Naive thymus-derived CD4-positive, alpha-beta T cell (primary cell): ENCODE measurements at regions not wholly inside any gene's neighbourhood (a gene's known extent, or its start where the extent isn't known, plus 50 kb on each side); places are given as distances from the start of the nearest gene placed in this dataset.

Experiments used
- ATAC-seq: fragments of 150-1000 bp; cut with Tn5 transposase; 2 replicates; pipeline ENCODE4 v1.10.0; 2021; ENCODE audit warnings: mild to moderate bottlenecking, moderate library complexity
- CTCF ChIA-PET: fragments of 350-600 bp; sonication (Branson Sonifier 250); formaldehyde crosslinking; loops from one replicate; lab custom pipeline; 2021; ENCODE audit warnings: antibody characterized with exemption; lab: Charles Lee
- POLR2A ChIA-PET: fragments of 350-600 bp; sonication (Branson Sonifier 250); formaldehyde crosslinking; loops from one replicate; lab custom pipeline; 2021; ENCODE audit warnings: antibody characterized with exemption, inconsistent platforms; lab: Charles Lee
- DNase-seq, 9 donors: peaks; one replicate each; pipeline versions ENCODE4 v3.0.0 to v3.0.0-alpha.2; 2020 to 2022; ENCODE audit warnings: mixed read lengths in 1 of 9
- H3K27ac ChIP-seq: one replicate; pipeline ENCODE4 v1.7.0; 2013; ENCODE audit warnings: mild to moderate bottlenecking, low read depth, low read length, moderate library complexity
- H3K27me3 ChIP-seq, 2 donors: one replicate each; pipeline ENCODE4 v1.7.0; 2013; ENCODE audit warnings: low read length in 2 of 2, mild to moderate bottlenecking in 2 of 2, moderate library complexity in 2 of 2; ENCODE audit not compliant: control insufficient read depth in 2 of 2, insufficient read depth in 2 of 2
- H3K36me3 ChIP-seq, 3 experiments: 1 replicate in 2 of 3; 2 replicates in 1 of 3; pipeline ENCODE4 v1.7.0; 2013; ENCODE audit warnings: low read length in 3 of 3, mild to moderate bottlenecking in 3 of 3, moderate library complexity in 1 of 3; ENCODE audit not compliant: insufficient read depth in 3 of 3, control insufficient read depth in 2 of 3
- H3K4me1 ChIP-seq, 2 donors: one replicate each; pipeline ENCODE4 v1.7.0; 2013; ENCODE audit warnings: low read length in 2 of 2, mild to moderate bottlenecking in 2 of 2, moderate library complexity in 1 of 2; ENCODE audit not compliant: control insufficient read depth in 2 of 2, insufficient read depth in 2 of 2
- H3K4me3 ChIP-seq: 2 replicates; pipeline ENCODE4 v1.7.0; 2013; ENCODE audit warnings: mild to moderate bottlenecking, low read length
- H3K9me3 ChIP-seq, 3 experiments: 1 replicate in 2 of 3; 2 replicates in 1 of 3; pipeline ENCODE4 v1.7.0; 2013; ENCODE audit warnings: low read length in 3 of 3; ENCODE audit not compliant: control insufficient read depth in 2 of 3
- H3K27ac Mint-ChIP-seq, 9 donors: one replicate each; pipeline ENCODE4 v1.8.0; 2020 to 2022; ENCODE audit warnings: mixed read lengths in 9 of 9, mild to moderate bottlenecking in 8 of 9, moderate library complexity in 5 of 9, inconsistent platforms in 2 of 9
- H3K27me3 Mint-ChIP-seq, 5 donors: one replicate each; pipeline ENCODE4 v1.8.0; 2021 to 2022; ENCODE audit warnings: mixed read lengths in 5 of 5, mild to moderate bottlenecking in 1 of 5
- H3K36me3 Mint-ChIP-seq, 5 donors: one replicate each; pipeline ENCODE4 v1.8.0; 2020 to 2022; ENCODE audit warnings: mixed read lengths in 5 of 5, mild to moderate bottlenecking in 3 of 5, inconsistent platforms in 1 of 5
- H3K4me1 Mint-ChIP-seq, 7 donors: one replicate each; pipeline ENCODE4 v1.8.0; 2020 to 2022; ENCODE audit warnings: mixed read lengths in 7 of 7, mild to moderate bottlenecking in 3 of 7, inconsistent platforms in 1 of 7
- H3K4me3 Mint-ChIP-seq, 10 donors: one replicate each; pipeline ENCODE4 v1.8.0; 2020 to 2022; ENCODE audit warnings: mild to moderate bottlenecking in 10 of 10, mixed read lengths in 10 of 10, moderate library complexity in 6 of 10, inconsistent platforms in 2 of 10
- H3K9me3 Mint-ChIP-seq, 11 donors: one replicate each; pipeline ENCODE4 v1.8.0; 2020 to 2022; ENCODE audit warnings: mixed read lengths in 11 of 11, mild to moderate bottlenecking in 4 of 11, inconsistent platforms in 1 of 11, moderate library complexity in 1 of 11
- intact Hi-C, 2 donors: fragments of 100-400 bp; cut with micrococcal nuclease; formaldehyde crosslinking; loops; one replicate each; pipeline ENCODE4 v1.15.1; 2023

- ATAC-seq (no peak), DNase-seq (no peak)
- H3K4me3 Mint-ChIP-seq: no peak overlapping the region
- no peaks in the 10 kb centered on the region for H3K4me1 Mint-ChIP-seq
- no peaks in the 10 kb centered on the region for H3K9me3 ChIP-seq
- H3K27me3 ChIP-seq: no peaks in the 10 kb centered on the region
- intact Hi-C loops: no loop called here
- no peaks in the 10 kb centered on the region for H3K27me3 Mint-ChIP-seq
- no peak overlapping the region for H3K27ac ChIP-seq
- H3K36me3 Mint-ChIP-seq: no peaks in the 10 kb centered on the region
- no peaks in the 10 kb centered on the region for H3K4me1 ChIP-seq
- peak overlapping the region in 1 of 9 donors; percentile 53 for H3K27ac Mint-ChIP-seq
- H3K9me3 Mint-ChIP-seq: peaks cover 0 to 13% (median 0%) of the 10 kb centered on the region in 11 donors
- no peaks in the 10 kb centered on the region for H3K36me3 ChIP-seq
- H3K4me3 ChIP-seq: no peak overlapping the region
- POLR2A ChIA-PET: no interaction called here
- CTCF ChIA-PET: no interaction called here
Observed at GRCh38 chr2:5495586-5495985, 196.6 kb upstream of the SOX11 start.

GRCh38 chr2:5497874-5498273, 194.3 kb upstream of the SOX11 start:
- Mint-ChIP-seq H3K27ac (no peak overlapping the region), H3K9me3 (peaks cover 0 to 15% (median 0%) of the 10 kb centered on the region in 11 donors), H3K4me1 (no peaks in the 10 kb centered on the region), H3K36me3 (no peaks in the 10 kb centered on the region), H3K27me3 (no peaks in the 10 kb centered on the region), H3K4me3 (no peak overlapping the region)
- Histone ChIP-seq H3K27ac (no peak overlapping the region), H3K9me3 (no peaks in the 10 kb centered on the region), H3K36me3 (no peaks in the 10 kb centered on the region), H3K4me1 (no peaks in the 10 kb centered on the region), H3K4me3 (no peak overlapping the region), H3K27me3 (no peaks in the 10 kb centered on the region)
- POLR2A ChIA-PET: no interaction called here
- DNase-seq (no peak), ATAC-seq (no peak)
- intact Hi-C loops: no loop called here
- CTCF ChIA-PET: no interaction called here

GRCh38 chr2:5501807-5502206, 190.4 kb upstream of the SOX11 start:
- peaks cover 0 to 15% (median 0%) of the 10 kb centered on the region in 11 donors for H3K9me3 Mint-ChIP-seq
- CTCF ChIA-PET: no interaction called here
- Histone ChIP-seq H3K4me3 (no peak overlapping the region), H3K9me3 (no peaks in the 10 kb centered on the region), H3K4me1 (no peaks in the 10 kb centered on the region), H3K36me3 (no peaks in the 10 kb centered on the region), H3K27ac (no peak overlapping the region), H3K27me3 (no peaks in the 10 kb centered on the region)
- H3K27me3 Mint-ChIP-seq: no peaks in the 10 kb centered on the region
- no peak for DNase-seq
- no peaks in the 10 kb centered on the region for H3K36me3 Mint-ChIP-seq
- no peak overlapping the region for H3K27ac Mint-ChIP-seq
- intact Hi-C loops: no loop called here
- ATAC-seq: no peak
- POLR2A ChIA-PET: no interaction called here
- H3K4me3 Mint-ChIP-seq: no peak overlapping the region
- no peaks in the 10 kb centered on the region for H3K4me1 Mint-ChIP-seq

GRCh38 chr2:5502385-5502784, 189.8 kb upstream of the SOX11 start:
- POLR2A ChIA-PET: no interaction called here
- H3K4me1 Mint-ChIP-seq: no peaks in the 10 kb centered on the region

GRCh38 chr2:5504756-5505155, 187.4 kb upstream of the SOX11 start:
- peaks cover 0 to 5% (median 0%) of the 10 kb centered on the region in 3 experiments for H3K9me3 ChIP-seq
- intact Hi-C loops: no loop called here
- Mint-ChIP-seq H3K9me3 (peaks cover 0 to 11% (median 0%) of the 10 kb centered on the region in 11 donors), H3K4me1 (no peaks in the 10 kb centered on the region), H3K27ac (no peak overlapping the region), H3K36me3 (no peaks in the 10 kb centered on the region), H3K4me3 (no peak overlapping the region), H3K27me3 (no peaks in the 10 kb centered on the region)
- H3K4me3 ChIP-seq: no peak overlapping the region
- no peaks in the 10 kb centered on the region for H3K4me1 ChIP-seq
- ATAC-seq: no peak
- no peaks in the 10 kb centered on the region for H3K36me3 ChIP-seq
- DNase-seq: no peak
- ChIA-PET CTCF (no interaction called here), POLR2A (no interaction called here)
- H3K27me3 ChIP-seq: no peaks in the 10 kb centered on the region
- H3K27ac ChIP-seq: no peak overlapping the region

More at GRCh38 chr2:5502385-5502784, 189.8 kb upstream of the SOX11 start:
- H3K4me3 Mint-ChIP-seq: no peak overlapping the region
- Histone ChIP-seq H3K36me3 (no peaks in the 10 kb centered on the region), H3K27me3 (no peaks in the 10 kb centered on the region), H3K27ac (no peak overlapping the region), H3K9me3 (no peaks in the 10 kb centered on the region), H3K4me1 (no peaks in the 10 kb centered on the region), H3K4me3 (no peak overlapping the region)
- no peaks in the 10 kb centered on the region for H3K36me3 Mint-ChIP-seq
- CTCF ChIA-PET: no interaction called here
- DNase-seq (no peak), ATAC-seq (no peak)
- H3K27ac Mint-ChIP-seq: no peak overlapping the region
- H3K9me3 Mint-ChIP-seq: peaks cover 0 to 15% (median 0%) of the 10 kb centered on the region in 11 donors
- intact Hi-C loops: no loop called here
- no peaks in the 10 kb centered on the region for H3K27me3 Mint-ChIP-seq

- Histone ChIP-seq H3K9me3 (peaks cover 0 to 8% (median 0%) of the 10 kb centered on the region in 3 experiments), H3K4me3 (no peak overlapping the region), H3K4me1 (no peaks in the 10 kb centered on the region), H3K27ac (no peak overlapping the region), H3K36me3 (no peaks in the 10 kb centered on the region), H3K27me3 (no peaks in the 10 kb centered on the region)
- ATAC-seq: no peak
- CTCF ChIA-PET: no interaction called here
- intact Hi-C loops: no loop called here
- no peak overlapping the region for H3K27ac Mint-ChIP-seq
- H3K27me3 Mint-ChIP-seq: no peaks in the 10 kb centered on the region
- DNase-seq: no peak
- peaks cover 0 to 6% (median 0%) of the 10 kb centered on the region in 11 donors for H3K9me3 Mint-ChIP-seq
- POLR2A ChIA-PET: no interaction called here
- H3K36me3 Mint-ChIP-seq: no peaks in the 10 kb centered on the region
- no peaks in the 10 kb centered on the region for H3K4me1 Mint-ChIP-seq
- H3K4me3 Mint-ChIP-seq: no peak overlapping the region
Observed at GRCh38 chr2:5507367-5507766, 184.8 kb upstream of the SOX11 start.

- Histone ChIP-seq H3K4me3 (no peak overlapping the region), H3K4me1 (no peaks in the 10 kb centered on the region), H3K9me3 (peaks cover 0 to 8% (median 0%) of the 10 kb centered on the region in 3 experiments), H3K27me3 (no peaks in the 10 kb centered on the region), H3K36me3 (no peaks in the 10 kb centered on the region), H3K27ac (no peak overlapping the region)
- Mint-ChIP-seq H3K36me3 (no peaks in the 10 kb centered on the region), H3K9me3 (no peaks in the 10 kb centered on the region), H3K4me3 (no peak overlapping the region), H3K4me1 (no peaks in the 10 kb centered on the region), H3K27ac (no peak overlapping the region), H3K27me3 (no peaks in the 10 kb centered on the region)
- DNase-seq (no peak), ATAC-seq (peak; percentile 31)
- CTCF ChIA-PET: no interaction called here
- intact Hi-C loops: no loop called here
- POLR2A ChIA-PET: no interaction called here
Observed at GRCh38 chr2:5509362-5509761, 182.8 kb upstream of the SOX11 start.
